ENCODE measurements at regions not wholly inside any gene's neighbourhood (a gene's known extent, or its start where the extent isn't known, plus 50 kb on each side); places are given as distances from the start of the nearest gene placed in this dataset.

DNA sequence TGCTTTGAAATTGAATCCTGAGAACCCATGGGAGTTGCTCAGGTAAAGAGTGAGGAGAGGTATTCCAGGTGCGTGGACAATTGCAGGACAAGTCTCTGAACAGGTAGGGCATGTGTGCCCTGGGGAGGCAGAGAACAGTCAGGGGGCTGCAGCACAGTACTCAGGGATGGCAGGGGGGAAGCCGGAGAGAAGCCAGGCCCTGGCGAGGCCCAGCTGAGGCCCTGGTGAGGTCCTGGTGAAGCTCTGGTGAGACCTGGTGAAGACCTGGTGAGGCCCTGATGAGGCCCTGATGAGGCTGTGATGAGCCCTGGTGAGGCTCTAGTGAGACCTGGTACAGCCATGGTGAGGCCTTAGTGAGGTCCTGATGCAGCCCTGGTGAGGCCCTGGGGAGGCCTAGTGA is 155.5 kb upstream of the GDF10 start:
- H3K27ac ChIP-seq: no peak overlapping the region
- H3K4me1 ChIP-seq: no peaks in the 10 kb centered on the region
- no peak overlapping the region for H3K4me3 ChIP-seq
- intact Hi-C loops (cut with DNase I): no loop called here
- no peaks in the 10 kb centered on the region for H3K36me3 ChIP-seq
- H3K27me3 ChIP-seq: no peaks in the 10 kb centered on the region
- TF ChIP-seq, protein P1, sequence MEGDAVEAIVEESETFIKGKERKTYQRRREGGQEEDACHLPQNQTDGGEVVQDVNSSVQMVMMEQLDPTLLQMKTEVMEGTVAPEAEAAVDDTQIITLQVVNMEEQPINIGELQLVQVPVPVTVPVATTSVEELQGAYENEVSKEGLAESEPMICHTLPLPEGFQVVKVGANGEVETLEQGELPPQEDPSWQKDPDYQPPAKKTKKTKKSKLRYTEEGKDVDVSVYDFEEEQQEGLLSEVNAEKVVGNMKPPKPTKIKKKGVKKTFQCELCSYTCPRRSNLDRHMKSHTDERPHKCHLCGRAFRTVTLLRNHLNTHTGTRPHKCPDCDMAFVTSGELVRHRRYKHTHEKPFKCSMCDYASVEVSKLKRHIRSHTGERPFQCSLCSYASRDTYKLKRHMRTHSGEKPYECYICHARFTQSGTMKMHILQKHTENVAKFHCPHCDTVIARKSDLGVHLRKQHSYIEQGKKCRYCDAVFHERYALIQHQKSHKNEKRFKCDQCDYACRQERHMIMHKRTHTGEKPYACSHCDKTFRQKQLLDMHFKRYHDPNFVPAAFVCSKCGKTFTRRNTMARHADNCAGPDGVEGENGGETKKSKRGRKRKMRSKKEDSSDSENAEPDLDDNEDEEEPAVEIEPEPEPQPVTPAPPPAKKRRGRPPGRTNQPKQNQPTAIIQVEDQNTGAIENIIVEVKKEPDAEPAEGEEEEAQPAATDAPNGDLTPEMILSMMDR (IDR thresholded peaks at IDR 0.05): no peak
- no peaks in the 10 kb centered on the region for H3K9me3 ChIP-seq
- no peak for DNase-seq (ENCODE audit: low spot score in 2 of 2)

DNA sequence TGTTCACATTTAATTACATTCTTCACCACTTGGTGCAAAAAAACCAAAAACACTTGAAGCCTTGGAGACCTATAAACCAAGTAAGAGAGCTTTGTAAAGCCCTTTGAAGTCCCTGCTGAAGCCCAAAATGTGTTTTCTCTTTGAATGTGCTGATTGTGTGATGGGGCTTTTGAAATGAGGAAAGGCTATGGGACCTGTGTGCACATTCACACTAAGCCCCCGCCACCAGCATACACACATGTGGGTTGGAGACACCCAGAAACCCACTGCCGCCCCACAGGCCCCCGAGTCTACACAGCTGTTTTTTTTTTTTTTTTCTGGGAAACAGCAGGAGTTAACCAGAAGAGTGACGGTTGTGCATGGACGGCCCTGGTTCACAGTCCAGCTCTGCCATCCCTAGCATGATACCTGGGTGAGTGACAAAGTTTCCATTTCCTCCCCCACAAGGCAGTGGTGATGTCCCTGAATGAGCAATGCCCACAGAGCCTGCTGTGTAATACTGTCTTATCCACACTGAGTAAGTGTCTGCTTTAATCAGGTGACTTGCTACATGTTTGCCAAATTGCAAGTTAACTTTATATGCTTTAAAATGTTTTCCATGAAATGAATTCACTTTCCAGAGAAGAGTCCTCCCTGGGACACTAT is 154.6 kb upstream of the GDF10 start:
- Histone ChIP-seq H3K27me3 (no peaks in the 10 kb centered on the region), H3K27ac (no peak overlapping the region), H3K4me1 (no peaks in the 10 kb centered on the region), H3K9me3 (no peaks in the 10 kb centered on the region), H3K4me3 (no peak overlapping the region), H3K36me3 (no peaks in the 10 kb centered on the region)
- TF ChIP-seq, protein P1 (IDR thresholded peaks at IDR 0.05): no peak
- intact Hi-C loops (cut with DNase I): no loop called here
- DNase-seq (ENCODE audit: low spot score in 2 of 2): no peak

DNA sequence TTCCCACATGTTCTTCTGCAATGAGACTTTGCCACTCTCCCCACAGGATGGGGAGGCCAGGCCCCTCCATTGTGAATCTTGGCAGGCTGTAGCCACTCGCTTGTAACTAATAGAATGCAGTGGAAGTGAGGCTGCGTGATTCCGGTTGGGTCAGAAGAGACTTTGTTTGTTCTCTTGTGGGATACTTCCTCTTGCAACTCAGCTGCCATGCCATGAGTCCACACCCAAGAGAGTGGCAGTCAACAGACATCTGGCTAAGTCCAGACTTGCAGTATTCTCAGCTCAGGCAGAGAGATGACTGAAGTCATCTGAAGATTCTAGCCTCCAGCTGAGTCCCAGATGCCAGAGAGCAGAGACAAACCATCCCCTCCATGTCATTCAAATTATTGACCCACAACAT is 153.4 kb upstream of the GDF10 start:
- TF ChIP-seq, protein P1 (IDR thresholded peaks at IDR 0.05): no peak
- Histone ChIP-seq H3K9me3 (no peaks in the 10 kb centered on the region), H3K27ac (no peak overlapping the region), H3K4me1 (no peaks in the 10 kb centered on the region), H3K4me3 (no peak overlapping the region), H3K27me3 (no peaks in the 10 kb centered on the region), H3K36me3 (no peaks in the 10 kb centered on the region)
- intact Hi-C loops (cut with DNase I): no loop called here
- no peak for DNase-seq (ENCODE audit: low spot score in 2 of 2)

DNA sequence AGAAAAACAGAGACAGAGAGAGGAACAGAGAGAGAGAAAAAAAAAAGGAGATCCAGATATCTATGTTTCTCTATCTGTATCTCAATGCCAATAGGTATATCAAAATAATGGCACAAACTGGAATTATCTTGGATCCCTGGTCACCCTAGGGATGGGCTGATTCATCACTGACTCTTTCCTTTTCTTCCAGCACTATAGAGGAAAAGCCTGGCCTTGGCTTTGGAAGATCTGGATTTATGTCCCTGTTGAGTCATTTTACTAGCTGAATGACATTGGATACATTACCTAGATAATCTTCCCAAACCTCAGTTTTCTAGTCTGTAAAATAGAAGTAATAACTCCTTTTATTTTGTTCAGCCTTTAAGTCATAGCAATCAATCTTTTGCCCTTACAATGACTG is 152.8 kb upstream of the GDF10 start:
- Histone ChIP-seq H3K4me1 (no peaks in the 10 kb centered on the region), H3K9me3 (no peaks in the 10 kb centered on the region), H3K4me3 (no peak overlapping the region), H3K36me3 (no peaks in the 10 kb centered on the region), H3K27me3 (no peaks in the 10 kb centered on the region), H3K27ac (no peak overlapping the region)
- DNase-seq (ENCODE audit: low spot score in 2 of 2): no peak
- TF ChIP-seq, protein P1 (IDR thresholded peaks at IDR 0.05): no peak
- intact Hi-C loops (cut with DNase I): no loop called here

DNA sequence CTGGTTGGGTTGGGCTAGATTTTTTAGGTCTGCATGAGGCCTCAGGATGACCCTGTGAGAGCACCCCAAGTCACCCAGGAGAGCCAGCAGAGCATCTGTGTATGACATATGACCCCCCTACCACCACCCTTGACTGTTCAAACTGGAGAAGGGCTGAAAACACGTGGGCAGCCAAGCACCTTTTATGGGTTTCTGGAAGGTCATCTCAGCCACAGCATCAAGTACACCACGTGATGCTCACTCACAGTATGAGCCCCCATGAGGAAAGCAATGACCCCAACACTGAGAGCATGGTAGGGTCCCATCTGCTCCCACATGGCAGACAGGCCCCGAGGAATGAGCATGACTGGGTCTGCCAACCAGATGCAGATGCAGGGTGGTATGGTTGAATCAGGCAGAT is 149.4 kb upstream of the GDF10 start:
- TF ChIP-seq, protein P1 (IDR thresholded peaks at IDR 0.05): no peak
- no peaks in the 10 kb centered on the region for H3K36me3 ChIP-seq
- no peaks in the 10 kb centered on the region for H3K27me3 ChIP-seq
- DNase-seq (ENCODE audit: low spot score in 2 of 2): no peak
- no peaks in the 10 kb centered on the region for H3K4me1 ChIP-seq
- H3K27ac ChIP-seq: no peak overlapping the region
- H3K4me3 ChIP-seq: no peak overlapping the region
- intact Hi-C loops (cut with DNase I): no loop called here
- H3K9me3 ChIP-seq: peaks cover 4 to 10% of the 10 kb centered on the region in 2 donors

DNA sequence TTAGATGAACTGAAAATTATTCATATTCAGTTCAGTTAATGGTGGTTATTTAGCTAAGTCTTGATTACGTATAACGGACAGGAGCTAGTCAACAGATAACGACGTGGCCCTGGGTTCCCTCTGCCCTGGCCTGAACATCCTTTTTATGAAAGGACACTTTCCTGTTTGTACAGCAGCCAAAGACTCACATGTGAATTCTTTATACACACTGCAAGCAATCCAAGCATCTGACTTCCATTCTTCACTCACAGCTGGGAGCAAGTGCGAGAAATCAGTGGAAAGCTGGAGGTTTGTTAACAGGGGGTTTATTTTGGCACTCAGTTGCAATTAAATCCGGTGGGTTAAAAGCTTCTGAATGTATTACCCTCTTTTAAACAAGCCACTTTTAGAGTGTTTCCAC is 148.1 kb upstream of the GDF10 start:
- no peaks in the 10 kb centered on the region for H3K4me1 ChIP-seq
- TF ChIP-seq, protein P1 (IDR thresholded peaks at IDR 0.05): no peak
- H3K9me3 ChIP-seq: peaks cover 4 to 10% of the 10 kb centered on the region in 2 donors
- DNase-seq (ENCODE audit: low spot score in 2 of 2): no peak
- no peaks in the 10 kb centered on the region for H3K36me3 ChIP-seq
- H3K27me3 ChIP-seq: no peaks in the 10 kb centered on the region
- H3K27ac ChIP-seq: no peak overlapping the region
- intact Hi-C loops (cut with DNase I): no loop called here
- H3K4me3 ChIP-seq: no peak overlapping the region
